ENCODE measurements at regions not wholly inside any gene's neighbourhood (a gene's known extent, or its start where the extent isn't known, plus 50 kb on each side); places are given as distances from the start of the nearest gene placed in this dataset.

DNA sequence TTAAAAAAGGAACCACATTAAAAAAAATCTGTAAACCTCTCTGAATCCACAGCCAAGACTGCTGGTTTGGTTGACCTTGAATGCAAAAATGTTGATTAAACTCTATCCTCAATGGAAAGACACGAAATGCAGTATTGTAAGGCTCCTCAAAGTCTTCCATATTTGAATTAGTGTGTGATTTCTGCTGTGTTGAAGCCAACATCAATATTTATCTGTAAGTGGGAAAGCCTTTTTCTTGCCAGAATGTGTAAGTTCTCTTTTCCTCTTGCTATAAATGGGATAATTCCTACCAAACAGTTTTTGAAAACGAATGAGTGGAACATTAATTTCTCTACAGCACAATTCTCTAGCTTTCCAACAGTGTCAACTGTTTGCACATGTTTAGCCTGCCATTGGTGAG is 422.1 kb upstream of the TNC start:
- H2AFZ ChIP-seq (ENCODE audit: low read length) = no peak overlapping the region

DNA sequence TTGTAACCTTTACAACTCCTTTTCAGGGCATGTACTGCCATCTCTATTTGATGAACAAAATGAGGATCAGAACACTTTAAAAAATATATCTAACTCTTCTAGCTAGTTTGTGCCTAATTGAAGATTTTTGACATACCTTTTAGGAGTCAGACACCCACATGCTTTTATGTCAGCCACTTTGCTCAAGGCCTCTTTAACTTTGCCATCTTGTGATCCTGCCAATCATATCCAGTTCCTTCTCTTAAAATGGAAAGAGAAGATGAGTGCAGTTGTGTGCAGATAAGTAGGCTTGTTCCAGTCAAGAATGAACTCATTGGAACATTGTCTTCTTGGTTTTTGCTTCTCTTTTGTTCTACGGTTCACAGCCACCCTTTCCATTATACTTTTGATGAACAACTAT is 425.6 kb upstream of the TNC start:
- TF ChIP-seq EZH2phosphoT487 (IDR thresholded peaks at IDR 0.05; ENCODE audit: borderline replicate concordance) = no peak
- TF ChIP-seq, protein P1, sequence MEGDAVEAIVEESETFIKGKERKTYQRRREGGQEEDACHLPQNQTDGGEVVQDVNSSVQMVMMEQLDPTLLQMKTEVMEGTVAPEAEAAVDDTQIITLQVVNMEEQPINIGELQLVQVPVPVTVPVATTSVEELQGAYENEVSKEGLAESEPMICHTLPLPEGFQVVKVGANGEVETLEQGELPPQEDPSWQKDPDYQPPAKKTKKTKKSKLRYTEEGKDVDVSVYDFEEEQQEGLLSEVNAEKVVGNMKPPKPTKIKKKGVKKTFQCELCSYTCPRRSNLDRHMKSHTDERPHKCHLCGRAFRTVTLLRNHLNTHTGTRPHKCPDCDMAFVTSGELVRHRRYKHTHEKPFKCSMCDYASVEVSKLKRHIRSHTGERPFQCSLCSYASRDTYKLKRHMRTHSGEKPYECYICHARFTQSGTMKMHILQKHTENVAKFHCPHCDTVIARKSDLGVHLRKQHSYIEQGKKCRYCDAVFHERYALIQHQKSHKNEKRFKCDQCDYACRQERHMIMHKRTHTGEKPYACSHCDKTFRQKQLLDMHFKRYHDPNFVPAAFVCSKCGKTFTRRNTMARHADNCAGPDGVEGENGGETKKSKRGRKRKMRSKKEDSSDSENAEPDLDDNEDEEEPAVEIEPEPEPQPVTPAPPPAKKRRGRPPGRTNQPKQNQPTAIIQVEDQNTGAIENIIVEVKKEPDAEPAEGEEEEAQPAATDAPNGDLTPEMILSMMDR (conservative IDR thresholded peaks at IDR 0.05; ENCODE audit: low read length) = no peak
- Histone ChIP-seq H3K4me1 (ENCODE audit: insufficient read depth, low read length, poor library complexity, severe bottlenecking) (no peaks in the 10 kb centered on the region), H3K27me3 (ENCODE audit: insufficient read depth, low read length, poor library complexity, severe bottlenecking) (no peaks in the 10 kb centered on the region), H3K9me3 (ENCODE audit: insufficient read depth, low read depth, low read length) (no peaks in the 10 kb centered on the region), H4K20me1 (ENCODE audit: insufficient read depth, low read length, poor library complexity, severe bottlenecking) (no peaks in the 10 kb centered on the region), H3K36me3 (ENCODE audit: insufficient read depth, low read length) (no peaks in the 10 kb centered on the region), H3K4me2 (ENCODE audit: low read depth, low read length, poor library complexity, severe bottlenecking) (no peak overlapping the region), H3K79me2 (ENCODE audit: insufficient read depth, low read length) (no peaks in the 10 kb centered on the region), H2AFZ (ENCODE audit: low read length) (no peak overlapping the region), H3F3A (ENCODE audit: low read depth) (no peaks in the 10 kb centered on the region), H3K4me3 (ENCODE audit: low read length, poor library complexity, severe bottlenecking) (no peak overlapping the region), H3K9ac (ENCODE audit: low read depth, low read length, poor library complexity, severe bottlenecking) (no peak overlapping the region), H3K9me2 (replicated peaks; ENCODE audit: low read depth, low read length) (no peaks in the 10 kb centered on the region)

More for the DNA sequence above, 422.1 kb upstream of the TNC start:
- Histone ChIP-seq H3K36me3 (ENCODE audit: insufficient read depth, low read length) (no peaks in the 10 kb centered on the region), H4K20me1 (ENCODE audit: insufficient read depth, low read length, poor library complexity, severe bottlenecking) (no peaks in the 10 kb centered on the region), H3K27me3 (ENCODE audit: insufficient read depth, low read length, poor library complexity, severe bottlenecking) (no peaks in the 10 kb centered on the region), H3F3A (ENCODE audit: low read depth) (no peaks in the 10 kb centered on the region), H3K9me3 (ENCODE audit: insufficient read depth, low read depth, low read length) (no peaks in the 10 kb centered on the region), H3K9me2 (replicated peaks; ENCODE audit: low read depth, low read length) (no peaks in the 10 kb centered on the region), H3K4me3 (ENCODE audit: low read length, poor library complexity, severe bottlenecking) (no peak overlapping the region), H3K4me1 (ENCODE audit: insufficient read depth, low read length, poor library complexity, severe bottlenecking) (no peaks in the 10 kb centered on the region), H3K4me2 (ENCODE audit: low read depth, low read length, poor library complexity, severe bottlenecking) (no peak overlapping the region), H3K79me2 (ENCODE audit: insufficient read depth, low read length) (no peaks in the 10 kb centered on the region), H3K9ac (ENCODE audit: low read depth, low read length, poor library complexity, severe bottlenecking) (no peak overlapping the region)
- TF ChIP-seq, protein P1 (conservative IDR thresholded peaks at IDR 0.05; ENCODE audit: low read length) = no peak

GRCh38 chr9:115548609-115549260 is 430.8 kb upstream of the TNC start:
- Histone ChIP-seq H4K20me1 (ENCODE audit: insufficient read depth, low read length, poor library complexity, severe bottlenecking) (no peaks in the 10 kb centered on the region), H3K4me2 (ENCODE audit: low read depth, low read length, poor library complexity, severe bottlenecking) (no peak overlapping the region), H3K4me3 (ENCODE audit: low read length, poor library complexity, severe bottlenecking) (no peak overlapping the region), H3K4me1 (ENCODE audit: insufficient read depth, low read length, poor library complexity, severe bottlenecking) (no peaks in the 10 kb centered on the region), H3K9me3 (ENCODE audit: insufficient read depth, low read depth, low read length) (no peaks in the 10 kb centered on the region), H3K79me2 (ENCODE audit: insufficient read depth, low read length) (no peaks in the 10 kb centered on the region), H3K9ac (ENCODE audit: low read depth, low read length, poor library complexity, severe bottlenecking) (no peak overlapping the region), H3K27me3 (ENCODE audit: insufficient read depth, low read length, poor library complexity, severe bottlenecking) (no peaks in the 10 kb centered on the region), H3K36me3 (ENCODE audit: insufficient read depth, low read length) (no peaks in the 10 kb centered on the region), H3F3A (ENCODE audit: low read depth) (no peaks in the 10 kb centered on the region), H3K9me2 (replicated peaks; ENCODE audit: low read depth, low read length) (no peaks in the 10 kb centered on the region), H2AFZ (ENCODE audit: low read length) (no peak overlapping the region)
- TF ChIP-seq EZH2phosphoT487 (IDR thresholded peaks at IDR 0.05; ENCODE audit: borderline replicate concordance) = no peak
- TF ChIP-seq, protein P1 (conservative IDR thresholded peaks at IDR 0.05; ENCODE audit: low read length) = no peak

Data from Loucy (cell line).